DMS 273 (cell line): ENCODE measurements at regions not wholly inside any gene's neighbourhood (a gene's known extent, or its start where the extent isn't known, plus 50 kb on each side); places are given as distances from the start of the nearest gene placed in this dataset.
A peak's percentile ranks its signal among the peaks of the same experiment; 100 is the strongest.

Experiments
- DNase-seq: peaks from one replicate; lab custom pipeline; 2025; ENCODE audit not compliant: unreplicated experiment; lab: John Stamatoyannopoulos, UW

DNA sequence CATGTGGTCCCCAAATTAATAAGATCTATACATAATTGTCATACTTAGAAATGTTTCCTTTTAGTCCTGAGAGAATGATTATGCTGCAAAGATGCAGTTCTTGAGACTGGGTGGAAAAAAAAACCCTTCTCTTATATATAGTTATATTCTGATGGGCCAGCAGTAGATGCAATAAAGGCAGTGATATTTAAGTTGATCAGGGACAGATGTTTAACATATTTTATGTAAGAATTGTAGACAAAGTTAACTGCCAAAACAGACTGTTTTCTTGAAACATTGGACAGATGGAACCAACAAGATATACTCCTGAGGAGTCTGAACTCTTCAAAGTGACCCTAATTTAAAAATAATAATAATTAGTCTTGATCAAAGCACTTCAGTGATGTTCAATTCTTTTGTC, 172.0 kb upstream of the LRIG1 start:
- DNase-seq: no peak

DNA sequence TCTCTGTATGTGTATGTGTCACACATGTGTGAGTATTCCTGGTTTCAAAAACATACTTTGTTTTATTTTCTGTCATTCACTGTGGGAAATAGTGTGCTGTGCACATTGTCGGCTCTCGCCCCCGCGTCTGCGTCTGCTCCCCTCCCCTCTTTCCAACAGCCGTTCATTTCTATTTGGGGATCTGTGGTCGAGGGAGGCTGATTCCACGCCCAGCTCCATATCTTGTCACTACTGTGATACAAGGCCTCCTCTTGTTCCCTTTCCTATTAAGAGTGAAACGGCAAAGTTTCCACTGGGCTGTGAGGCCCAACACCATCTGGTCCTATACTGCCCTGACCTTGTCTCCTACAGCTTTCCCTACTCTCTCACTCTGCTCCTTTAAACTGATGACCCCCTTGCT, 172.5 kb upstream of the LRIG1 start:
- no peak for DNase-seq

DNA sequence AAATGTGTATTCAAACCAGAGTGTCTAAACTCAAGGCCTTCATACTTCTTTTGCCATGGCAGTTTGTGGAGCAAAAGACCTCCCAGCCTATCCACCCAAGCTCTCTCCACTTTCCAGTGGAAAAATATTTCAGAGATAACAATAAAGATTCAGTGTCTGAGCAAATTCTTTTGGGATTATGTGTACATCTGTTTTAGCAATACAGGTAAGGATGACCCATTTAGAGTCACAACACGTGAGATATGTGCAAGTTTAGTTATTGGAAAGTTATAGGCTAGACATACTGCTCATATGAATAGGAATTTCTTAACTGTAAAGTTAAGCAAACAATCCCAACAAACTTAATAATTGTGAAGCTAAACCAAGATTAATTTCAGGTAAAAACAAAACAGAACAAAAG, 174.5 kb upstream of the LRIG1 start:
- DNase-seq: no peak

DNA sequence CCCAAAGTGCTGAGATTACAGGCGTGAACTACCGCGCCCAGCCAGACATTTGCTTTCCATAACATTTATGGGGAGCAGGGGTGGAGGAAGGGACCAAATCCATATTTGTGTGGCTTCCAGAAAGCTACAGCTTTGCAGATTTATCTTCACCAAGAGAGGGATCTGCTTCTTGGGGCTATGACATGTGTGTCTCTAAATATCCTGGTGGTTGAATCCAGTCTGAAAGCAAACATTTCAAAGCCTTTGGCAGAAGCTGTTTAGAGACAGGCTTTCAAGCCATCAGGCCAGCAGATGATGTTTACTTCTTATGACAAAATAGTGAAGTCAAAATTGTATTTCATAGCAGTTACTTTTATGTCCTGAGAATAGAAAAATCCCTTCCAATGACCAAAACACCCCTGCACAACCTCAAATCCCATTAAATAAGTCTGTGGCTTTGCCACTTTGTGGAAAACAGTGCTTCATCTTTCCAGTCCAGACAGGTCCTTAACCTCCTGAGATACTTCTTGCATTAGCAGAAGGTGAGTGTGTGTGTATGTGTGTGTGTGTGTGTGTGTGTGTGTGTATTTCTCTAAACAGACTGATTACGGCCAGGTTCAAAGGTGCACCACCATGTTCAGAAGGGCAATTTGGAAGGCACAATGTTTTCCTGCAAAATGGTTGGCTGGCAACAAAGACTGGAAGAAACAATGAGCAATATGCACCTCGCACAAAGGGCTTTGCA, 191.4 kb upstream of the LRIG1 start:
- no peak for DNase-seq

DNA sequence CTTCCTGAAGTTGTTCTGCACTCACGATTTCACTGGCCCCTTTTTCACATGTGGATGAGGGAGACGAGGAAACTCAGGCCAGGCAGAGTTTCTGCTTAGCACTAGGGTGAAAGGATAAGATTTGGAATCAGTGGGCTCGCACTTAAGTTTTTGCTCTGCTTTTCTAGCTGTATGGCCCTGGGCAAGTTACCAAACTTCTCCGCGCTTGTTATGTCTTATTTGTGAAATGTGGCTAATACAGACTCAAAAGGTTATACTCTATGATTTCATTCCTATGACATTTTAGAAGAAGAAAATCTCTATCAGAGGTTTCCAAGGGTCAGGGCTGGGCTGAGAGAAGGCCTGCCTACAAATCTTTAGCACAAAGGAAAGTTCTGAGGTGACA, 191.9 kb upstream of the LRIG1 start:
- DNase-seq: no peak

DNA sequence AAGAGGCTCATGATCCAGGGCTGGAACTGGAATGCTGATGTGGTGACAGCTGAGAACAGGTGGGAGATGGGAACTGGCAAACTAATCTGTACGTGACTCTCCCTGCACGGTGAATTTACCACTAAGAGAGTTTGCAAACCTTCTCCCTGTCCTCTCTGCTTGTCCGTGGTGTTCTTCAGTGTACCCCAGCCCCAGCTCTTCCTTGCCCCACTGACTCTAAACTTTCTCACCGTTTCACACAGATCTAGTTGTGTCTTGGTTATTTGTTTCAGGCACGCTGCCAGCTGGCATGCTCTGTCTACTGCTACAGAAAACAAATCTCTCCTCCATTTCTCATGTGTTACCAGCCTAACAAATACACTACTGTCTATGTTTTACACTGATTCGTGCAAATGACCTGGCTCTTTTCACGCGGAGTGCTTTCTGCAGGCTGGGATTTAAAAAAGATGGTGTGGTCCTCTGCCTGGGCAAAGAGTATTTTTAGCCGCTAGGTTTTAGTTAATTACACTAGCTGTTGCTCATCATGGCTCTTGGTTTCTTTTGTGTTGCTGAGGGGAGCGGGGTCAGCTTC, 192.7 kb upstream of the LRIG1 start:
- peak; percentile 51 for DNase-seq

DNA sequence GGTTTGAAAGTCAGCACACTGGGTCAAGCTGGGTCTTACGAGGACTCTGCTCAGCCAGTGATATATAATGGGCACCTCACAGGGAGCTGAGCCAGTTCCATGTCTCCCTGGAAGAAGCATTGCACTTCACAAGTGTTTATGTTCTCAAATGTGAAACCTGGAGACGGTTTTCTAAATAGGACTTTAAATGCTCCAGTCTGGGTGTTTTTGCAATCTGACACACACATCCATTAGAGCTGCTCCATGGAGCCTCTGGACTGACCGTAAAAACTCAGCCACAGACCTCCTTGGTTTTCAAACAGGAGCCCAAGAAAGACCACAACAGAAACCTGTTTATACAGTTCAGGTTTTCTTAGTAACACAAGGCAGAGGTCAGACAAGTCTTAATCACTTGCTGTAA, 201.3 kb upstream of the LRIG1 start:
- no peak for DNase-seq

DNA sequence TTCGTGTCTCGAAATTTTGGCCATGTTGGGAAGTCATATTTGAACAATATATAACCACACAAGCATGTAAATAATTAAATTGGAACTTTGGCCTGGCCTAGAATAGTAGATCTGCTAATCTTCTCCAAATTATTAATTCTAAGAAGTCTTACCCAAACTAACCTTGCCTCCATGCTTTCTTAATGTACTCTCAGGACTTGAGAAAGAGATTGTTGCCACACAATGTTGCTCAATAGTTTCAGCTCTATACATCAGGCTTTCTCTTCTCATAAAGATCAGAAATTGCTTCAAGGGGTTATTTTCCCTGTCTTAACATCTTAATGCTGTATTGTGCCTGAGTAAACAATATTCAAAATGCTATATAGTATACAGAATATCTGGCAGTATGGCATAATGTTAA, 202.7 kb upstream of the LRIG1 start:
- DNase-seq: no peak

DNA sequence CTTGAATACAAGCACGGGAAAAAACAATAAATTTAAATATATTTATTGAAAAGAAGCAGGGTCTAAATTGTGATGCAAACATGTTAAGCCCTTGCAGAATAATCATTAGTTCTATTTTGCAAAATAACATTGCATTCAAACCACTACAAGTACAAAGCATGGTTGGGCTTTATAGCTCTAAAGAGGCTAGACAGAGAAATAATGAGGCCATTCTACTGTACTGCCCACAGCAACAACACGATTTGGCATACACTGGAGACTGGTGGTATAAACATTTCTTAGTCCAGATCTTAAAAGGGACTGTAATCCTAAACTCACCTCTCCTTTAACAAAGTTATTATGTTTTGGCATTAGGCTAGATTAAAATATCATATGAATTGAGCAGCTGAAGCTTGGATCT, 204.3 kb upstream of the LRIG1 start:
- no peak for DNase-seq

DNA sequence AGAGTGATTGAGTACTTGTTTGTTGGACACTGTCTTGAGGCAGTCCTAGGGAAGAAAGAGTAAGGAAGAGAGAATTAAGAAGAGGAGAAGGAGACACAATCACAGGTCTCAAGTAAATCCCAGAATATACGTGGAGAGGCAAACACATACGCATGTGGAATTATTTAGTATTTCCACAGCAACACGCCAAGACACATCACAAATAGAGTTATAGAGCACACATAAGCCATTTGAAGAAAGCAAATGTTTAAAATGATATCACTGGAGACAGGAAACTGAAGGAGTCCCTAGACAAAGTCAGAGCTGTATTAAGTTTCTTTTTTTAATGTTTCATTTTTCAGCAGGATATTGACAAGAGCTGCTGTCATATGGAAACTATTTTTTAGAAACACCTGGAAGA, 206.1 kb upstream of the LRIG1 start:
- DNase-seq: no peak

DNA sequence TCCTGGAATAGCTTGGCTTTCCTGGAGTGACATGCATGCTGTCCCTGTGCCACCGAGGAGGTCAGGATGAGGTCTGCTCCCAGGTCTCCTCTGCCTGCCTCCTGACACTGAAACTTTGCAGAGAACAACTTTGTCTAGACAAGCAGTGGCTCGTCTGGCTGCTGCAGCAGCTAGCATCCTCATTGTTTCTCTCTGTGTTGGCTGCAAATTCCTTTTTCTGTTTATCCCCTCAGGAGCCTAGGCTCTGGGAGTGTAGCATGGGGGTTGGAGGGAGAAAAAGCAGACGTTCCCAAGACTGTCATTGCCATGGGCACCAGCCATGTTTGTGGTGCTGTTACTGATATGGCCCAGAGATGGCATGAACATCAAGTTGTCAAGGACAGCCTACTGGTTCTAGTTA, 208.7 kb upstream of the LRIG1 start:
- no peak for DNase-seq

DNA sequence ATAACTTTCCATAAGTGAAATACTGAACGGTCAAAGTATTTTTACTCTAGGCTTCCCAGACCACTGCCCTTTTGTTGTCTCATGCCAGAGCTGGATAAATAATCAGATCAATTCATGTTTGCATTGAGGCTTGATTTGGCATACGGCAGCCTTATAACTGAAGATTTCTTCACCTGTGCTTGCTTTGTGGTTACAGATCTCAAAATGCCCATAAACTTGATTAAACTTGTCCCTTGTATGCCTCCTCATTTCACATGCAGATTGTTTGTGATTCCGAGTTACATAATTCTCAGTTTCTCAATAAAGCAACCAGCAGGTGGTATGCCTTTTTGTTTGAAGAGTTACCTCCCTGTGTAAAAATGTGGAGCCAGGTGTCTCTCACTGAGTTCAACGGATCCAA, 211.4 kb upstream of the LRIG1 start:
- DNase-seq: no peak

DNA sequence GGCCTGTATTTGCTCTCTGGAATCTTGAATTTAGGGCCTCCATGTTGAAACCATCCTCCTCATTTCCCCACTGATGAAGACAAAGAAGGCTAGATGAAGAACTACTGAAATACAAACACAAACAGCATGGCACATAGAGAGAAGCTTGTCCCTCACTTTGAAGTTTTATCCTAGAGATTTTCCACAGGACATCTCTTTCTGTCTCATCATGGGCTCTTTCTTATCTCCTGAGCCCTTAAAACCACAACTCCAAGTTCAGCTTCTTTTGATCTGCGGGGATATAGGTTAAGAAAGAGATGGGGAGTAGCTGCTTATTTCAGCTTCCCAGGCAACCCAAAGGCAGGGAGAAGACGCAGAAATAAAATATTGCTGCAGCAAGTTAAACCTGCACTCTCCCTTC, 213.1 kb upstream of the LRIG1 start:
- DNase-seq: no peak

DNA sequence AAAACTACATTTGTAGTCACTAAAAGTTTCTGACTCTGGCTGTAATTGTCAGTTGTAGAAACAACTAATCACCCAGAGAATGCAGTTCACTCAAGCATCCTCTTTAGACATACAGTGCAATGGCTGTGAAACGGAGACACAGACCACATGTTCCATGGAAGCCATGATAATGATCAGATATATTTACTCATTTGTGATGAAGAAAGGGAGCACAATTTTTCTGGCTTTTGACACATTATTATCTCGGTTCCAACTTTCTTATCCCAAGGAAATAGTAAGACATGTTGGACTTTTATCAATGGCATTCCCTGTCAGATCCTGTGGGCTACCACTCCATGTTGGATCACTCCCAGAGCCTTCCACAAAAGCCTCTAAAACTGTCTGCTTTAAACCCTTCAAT, 215.0 kb upstream of the LRIG1 start:
- DNase-seq: no peak

DNA sequence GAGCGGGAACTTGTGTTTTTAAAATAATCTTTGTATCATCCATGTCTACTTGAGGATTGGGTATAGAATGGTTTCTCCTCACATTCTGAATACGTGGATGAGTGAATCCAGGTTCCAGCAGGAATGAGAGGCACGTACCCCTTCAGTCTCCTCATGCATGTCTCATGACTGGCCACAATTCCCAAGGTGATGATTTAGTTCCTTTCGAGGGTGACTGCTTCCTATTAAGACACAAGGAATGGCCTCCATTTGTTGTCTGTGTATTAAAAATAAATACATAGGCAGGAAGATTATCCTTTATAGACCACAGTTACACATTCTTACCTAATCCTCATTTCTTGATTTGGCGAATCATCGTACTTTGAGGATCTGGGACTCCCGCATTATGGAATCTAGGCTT, 217.0 kb upstream of the LRIG1 start:
- DNase-seq: no peak

DNA sequence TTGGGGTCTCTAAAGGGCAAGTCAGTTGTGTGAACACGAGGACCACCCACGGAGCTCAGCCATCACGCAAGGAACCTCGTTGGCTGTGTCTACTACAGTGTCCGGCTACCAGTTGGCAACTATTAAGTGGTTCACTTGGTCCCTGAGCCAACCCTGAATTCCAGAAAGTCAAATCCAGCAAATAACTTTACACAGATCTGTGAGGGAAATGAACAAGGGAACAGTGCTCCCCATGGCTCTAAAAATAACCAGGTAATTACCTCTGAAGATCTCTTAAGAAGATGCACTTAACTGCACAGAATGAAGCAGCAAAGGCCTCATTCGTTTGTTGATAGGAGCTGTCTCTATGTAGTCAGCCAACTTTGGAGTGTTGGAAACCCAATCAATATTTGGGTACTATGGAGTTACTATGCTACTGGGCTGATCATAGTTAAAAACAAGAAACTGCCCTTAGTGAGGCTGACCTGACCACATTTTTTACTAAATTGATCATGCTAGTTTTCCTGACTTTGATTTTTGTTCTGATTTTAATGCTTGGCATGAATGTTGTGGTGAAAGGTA, 219.1 kb upstream of the LRIG1 start:
- DNase-seq: no peak

DNA sequence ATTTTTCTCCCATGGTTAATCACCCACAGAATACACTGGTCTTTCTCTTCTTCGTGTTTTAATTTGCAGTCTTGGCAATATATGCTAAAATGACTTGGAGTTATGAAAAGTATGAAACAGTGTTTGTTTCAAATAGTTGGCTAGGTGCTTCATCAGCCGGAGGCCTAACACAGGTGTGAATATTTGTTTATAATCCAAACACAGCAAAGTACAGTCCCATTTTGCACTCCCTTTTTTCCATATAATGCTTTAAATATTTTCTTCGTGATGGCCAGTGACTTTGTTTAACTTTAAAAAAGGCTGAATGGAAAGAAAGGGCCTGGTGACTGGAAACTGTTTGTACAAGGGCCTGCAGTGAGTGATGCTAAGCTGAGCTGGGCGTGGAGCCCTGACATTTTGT, 219.7 kb upstream of the LRIG1 start:
- DNase-seq: no peak

DNA sequence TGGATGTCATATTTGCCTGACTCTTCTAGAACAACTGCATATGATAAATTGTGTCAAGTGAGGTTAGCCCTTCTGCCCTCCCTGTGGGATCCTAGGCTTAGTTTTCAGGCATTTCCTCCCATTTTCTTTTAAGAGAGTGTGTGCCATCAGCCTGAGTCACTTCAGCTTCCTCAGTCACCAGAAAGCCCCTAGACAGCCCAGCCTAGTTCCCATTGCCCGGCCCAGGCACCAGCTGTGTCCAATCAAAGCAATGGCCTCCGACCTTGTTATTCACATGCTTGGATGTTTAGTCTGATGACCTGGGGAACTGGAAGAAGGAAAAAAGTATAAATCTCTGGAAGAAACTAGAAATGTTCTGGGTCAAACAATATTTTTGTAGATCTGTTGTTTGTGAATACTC, 221.9 kb upstream of the LRIG1 start:
- no peak for DNase-seq

DNA sequence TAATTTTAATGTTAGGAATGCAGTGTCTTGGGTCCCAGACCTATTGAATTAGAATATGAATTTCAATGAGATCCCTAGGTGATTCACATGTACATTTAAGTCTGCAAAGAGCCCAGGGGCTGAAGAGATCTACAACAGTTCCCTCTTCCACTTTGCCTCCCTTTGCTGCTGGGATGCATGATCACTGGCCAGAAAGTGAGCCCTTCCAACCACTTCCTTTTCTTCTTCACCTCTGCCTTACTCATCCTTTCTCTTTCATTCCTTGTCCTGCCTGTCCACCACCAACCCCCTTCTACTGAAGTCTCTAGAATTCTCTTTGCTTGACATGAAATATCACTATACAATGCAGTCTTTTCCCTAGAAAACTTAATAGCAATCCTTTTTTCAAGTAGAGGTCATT, 222.4 kb upstream of the LRIG1 start:
- no peak for DNase-seq

DNA sequence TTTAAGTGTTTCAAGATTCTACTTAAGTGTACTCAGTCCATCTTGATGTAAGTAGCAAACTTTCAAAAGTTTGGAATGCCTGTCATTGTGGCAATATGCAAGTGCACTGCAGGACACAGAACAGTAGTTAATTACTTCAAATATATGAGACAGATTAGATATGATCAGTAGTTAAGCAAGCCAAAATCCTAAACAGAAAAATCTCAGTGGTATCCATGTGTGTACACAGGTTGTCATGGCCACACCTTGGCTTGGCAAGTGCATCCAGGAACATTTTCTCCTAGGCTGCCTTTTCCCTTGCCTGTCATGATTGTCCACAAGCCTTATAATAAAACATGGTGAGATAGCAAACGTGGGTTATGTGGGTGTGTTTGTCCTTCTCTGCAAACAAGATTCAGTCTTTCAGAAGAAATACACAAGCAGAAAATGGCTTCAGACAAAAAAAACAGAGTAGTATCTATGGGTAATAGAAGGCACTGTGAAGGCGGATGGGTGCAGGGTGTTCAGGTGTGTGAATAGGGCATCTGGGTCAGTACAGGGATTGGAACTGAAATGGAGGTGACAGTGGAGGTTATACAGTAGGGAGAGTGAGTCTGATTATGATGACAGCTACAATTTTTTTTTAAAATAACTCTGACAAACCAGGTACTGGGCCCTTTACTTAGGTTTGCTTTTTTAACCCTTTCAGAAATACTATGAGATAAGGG, 229.0 kb upstream of the LRIG1 start:
- no peak for DNase-seq

DNA sequence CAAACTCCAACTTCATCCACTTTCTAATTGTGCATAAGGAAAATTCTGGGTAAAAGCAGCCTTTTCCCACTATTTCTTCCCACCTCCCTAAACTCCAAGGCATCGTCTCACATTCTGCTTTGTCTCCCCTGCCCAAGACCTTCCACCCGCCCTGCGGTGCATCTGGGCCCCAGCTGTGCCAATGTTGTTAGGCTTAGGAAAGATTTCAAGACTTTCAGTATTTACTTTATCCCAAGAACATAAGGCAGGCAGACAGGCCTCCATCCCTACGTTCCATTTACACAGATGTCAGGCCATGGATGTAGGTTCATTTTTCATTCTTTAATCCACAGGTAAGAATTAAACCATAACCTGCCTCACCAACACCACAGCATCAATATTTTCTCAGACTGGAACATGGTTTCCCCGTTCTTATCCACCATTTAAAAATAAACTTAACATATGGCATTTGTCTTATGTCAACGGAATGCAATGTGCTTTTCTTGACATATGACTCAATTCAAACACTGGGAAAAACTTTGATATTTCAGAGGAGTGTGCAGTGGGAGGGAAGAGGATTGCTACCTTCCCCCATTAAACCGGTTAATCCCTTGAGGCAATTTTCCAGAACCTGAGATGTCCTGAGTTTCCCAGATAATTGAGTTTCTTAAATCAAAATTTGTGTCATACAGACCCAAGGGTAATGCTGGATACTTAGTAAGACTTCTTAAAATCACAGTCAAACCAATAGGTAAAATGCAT, 238.0 kb upstream of the LRIG1 start:
- peak; percentile 24 for DNase-seq

DNA sequence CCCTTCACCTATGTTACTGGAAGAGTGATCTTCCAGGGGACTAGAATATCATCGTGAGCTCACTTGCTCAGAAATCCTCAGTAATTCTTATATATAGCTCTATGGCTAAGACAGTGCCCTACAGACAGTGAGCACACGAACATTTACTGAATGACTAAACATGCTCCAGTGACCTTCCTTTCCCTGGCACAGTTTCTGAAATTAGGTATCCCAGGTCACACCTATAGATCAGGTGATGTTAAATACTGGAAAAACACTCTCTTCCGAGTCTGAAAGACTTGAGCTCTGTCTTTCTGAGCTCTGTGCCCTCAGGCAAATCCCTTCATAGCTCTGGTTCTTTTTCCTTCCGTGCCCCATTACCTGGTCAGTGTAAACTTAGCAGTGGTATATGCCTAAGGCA, 239.4 kb upstream of the LRIG1 start:
- DNase-seq: no peak
